ENCODE measurements at regions not wholly inside any gene's neighbourhood (a gene's known extent, or its start where the extent isn't known, plus 50 kb on each side); places are given as distances from the start of the nearest gene placed in this dataset.

GRCh38 chr11:80109031-80109430, 668.2 kb upstream of the TENM4 start:
- no peaks in the 10 kb centered on the region for H3K4me1 ChIP-seq (ENCODE audit: insufficient read depth, low read length, poor library complexity, severe bottlenecking)
- no peaks in the 10 kb centered on the region for H4K20me1 ChIP-seq (ENCODE audit: insufficient read depth, low read length)
- CTCF ChIA-PET (ENCODE audit: unreplicated experiment): no interaction called here
- H3K27ac ChIP-seq (ENCODE audit: low read depth, low read length, poor library complexity, severe bottlenecking): no peak overlapping the region
- intact Hi-C loops (cut with micrococcal nuclease; ENCODE audit: unreplicated experiment): no loop called here
- TF ChIP-seq EZH2phosphoT487 (IDR thresholded peaks at IDR 0.05; ENCODE audit: borderline replicate concordance, low read depth, low read length) (no peak), CTCF (conservative IDR thresholded peaks at IDR 0.05; ENCODE audit: low read length) (no peak)
- POLR2A ChIA-PET: interaction anchor here (0.7 kb wide), 1 partner anchor 1093 kb away, joined by 5 read pairs; no protein-coding TSS in a partner anchor
- no peaks in the 10 kb centered on the region for H3K36me3 ChIP-seq (ENCODE audit: insufficient read depth, low read length)
- H3K9me2 ChIP-seq (ENCODE audit: insufficient read depth, low read length): no peaks in the 10 kb centered on the region
- BruUV-seq (replicated peaks): no TSS peak
- no peaks in the 10 kb centered on the region for H3K79me2 ChIP-seq (ENCODE audit: insufficient read depth, low read depth, low read length)
- no peaks in the 10 kb centered on the region for H3K9me3 ChIP-seq (ENCODE audit: low read length)
- H2AFZ ChIP-seq (ENCODE audit: low read length): no peak overlapping the region
- no peak overlapping the region for H3K4me3 ChIP-seq (ENCODE audit: low read depth, low read length, poor library complexity, severe bottlenecking)
- H3K4me2 ChIP-seq (ENCODE audit: low read length): no peak overlapping the region
- no peak for DNase-seq (ENCODE audit: low spot score)

- no peaks in the 10 kb centered on the region for H3K9me2 ChIP-seq (ENCODE audit: insufficient read depth, low read length)
- no peaks in the 10 kb centered on the region for H3K4me1 ChIP-seq (ENCODE audit: insufficient read depth, low read length, poor library complexity, severe bottlenecking)
- no TSS peak for BruUV-seq (replicated peaks)
- no peak overlapping the region for H3K4me3 ChIP-seq (ENCODE audit: low read depth, low read length, poor library complexity, severe bottlenecking)
- no peaks in the 10 kb centered on the region for H3K79me2 ChIP-seq (ENCODE audit: insufficient read depth, low read depth, low read length)
- ChIA-PET CTCF (ENCODE audit: unreplicated experiment) (no interaction called here), POLR2A (interaction anchor here (0.5 kb wide), 1 partner anchor 82 kb away, joined by 4 read pairs; no protein-coding TSS in a partner anchor)
- TF ChIP-seq EZH2phosphoT487 (IDR thresholded peaks at IDR 0.05; ENCODE audit: borderline replicate concordance, low read depth, low read length) (no peak), CTCF (conservative IDR thresholded peaks at IDR 0.05; ENCODE audit: low read length) (no peak)
- no peaks in the 10 kb centered on the region for H3K36me3 ChIP-seq (ENCODE audit: insufficient read depth, low read length)
- H3K27ac ChIP-seq (ENCODE audit: low read depth, low read length, poor library complexity, severe bottlenecking): no peak overlapping the region
- intact Hi-C loops (cut with micrococcal nuclease; ENCODE audit: unreplicated experiment): no loop called here
- H2AFZ ChIP-seq (ENCODE audit: low read length): no peak overlapping the region
- no peaks in the 10 kb centered on the region for H3K9me3 ChIP-seq (ENCODE audit: low read length)
- DNase-seq (ENCODE audit: low spot score): no peak
- no peaks in the 10 kb centered on the region for H4K20me1 ChIP-seq (ENCODE audit: insufficient read depth, low read length)
- no peak overlapping the region for H3K4me2 ChIP-seq (ENCODE audit: low read length)
These were observed 666.6 kb upstream of the TENM4 start for GRCh38 chr11:80107415-80107814.

- Histone ChIP-seq H3K9me3 (ENCODE audit: low read length) (no peaks in the 10 kb centered on the region), H3K36me3 (ENCODE audit: insufficient read depth, low read length) (no peaks in the 10 kb centered on the region), H4K20me1 (ENCODE audit: insufficient read depth, low read length) (no peaks in the 10 kb centered on the region), H2AFZ (ENCODE audit: low read length) (no peak overlapping the region), H3K4me3 (ENCODE audit: low read depth, low read length, poor library complexity, severe bottlenecking) (no peak overlapping the region), H3K79me2 (ENCODE audit: insufficient read depth, low read depth, low read length) (no peaks in the 10 kb centered on the region), H3K4me2 (ENCODE audit: low read length) (no peak overlapping the region), H3K4me1 (ENCODE audit: insufficient read depth, low read length, poor library complexity, severe bottlenecking) (no peaks in the 10 kb centered on the region), H3K27ac (ENCODE audit: low read depth, low read length, poor library complexity, severe bottlenecking) (no peak overlapping the region), H3K9me2 (ENCODE audit: insufficient read depth, low read length) (no peaks in the 10 kb centered on the region)
- TF ChIP-seq EZH2phosphoT487 (IDR thresholded peaks at IDR 0.05; ENCODE audit: borderline replicate concordance, low read depth, low read length) (no peak), CTCF (conservative IDR thresholded peaks at IDR 0.05; ENCODE audit: low read length) (no peak)
- ChIA-PET CTCF (ENCODE audit: unreplicated experiment) (no interaction called here), POLR2A (interaction anchor here (1.5 kb wide), 1 partner anchor 9 kb away, joined by 3 read pairs; no protein-coding TSS in a partner anchor)
- intact Hi-C loops (cut with micrococcal nuclease; ENCODE audit: unreplicated experiment): no loop called here
- no peak for DNase-seq (ENCODE audit: low spot score)
- no TSS peak for BruUV-seq (replicated peaks)
These were observed 663.4 kb upstream of the TENM4 start for GRCh38 chr11:80104191-80104590.
